NCI-H460 (cell line): ENCODE measurements at regions not wholly inside any gene's neighbourhood (a gene's known extent, or its start where the extent isn't known, plus 50 kb on each side); places are given as distances from the start of the nearest gene placed in this dataset.
"Not testable (repeated sequence)": the region's sequence is repeated elsewhere in the genome, so short reads cannot be mapped to it uniquely, and the experiment has no call there.

Experiments
- DNase-seq: peaks from one replicate; pipeline ENCODE4 v3.0.0-alpha.2; 2016; ENCODE audit warnings: low read depth; ENCODE audit errors: extremely low read depth

- no peak for DNase-seq
These were observed 614.0 kb upstream of the LCORL start for GRCh38 chr4:18635531-18635930.

GRCh38 chr4:18631586-18631985 is 610.0 kb upstream of the LCORL start:
- no peak for DNase-seq

DNA sequence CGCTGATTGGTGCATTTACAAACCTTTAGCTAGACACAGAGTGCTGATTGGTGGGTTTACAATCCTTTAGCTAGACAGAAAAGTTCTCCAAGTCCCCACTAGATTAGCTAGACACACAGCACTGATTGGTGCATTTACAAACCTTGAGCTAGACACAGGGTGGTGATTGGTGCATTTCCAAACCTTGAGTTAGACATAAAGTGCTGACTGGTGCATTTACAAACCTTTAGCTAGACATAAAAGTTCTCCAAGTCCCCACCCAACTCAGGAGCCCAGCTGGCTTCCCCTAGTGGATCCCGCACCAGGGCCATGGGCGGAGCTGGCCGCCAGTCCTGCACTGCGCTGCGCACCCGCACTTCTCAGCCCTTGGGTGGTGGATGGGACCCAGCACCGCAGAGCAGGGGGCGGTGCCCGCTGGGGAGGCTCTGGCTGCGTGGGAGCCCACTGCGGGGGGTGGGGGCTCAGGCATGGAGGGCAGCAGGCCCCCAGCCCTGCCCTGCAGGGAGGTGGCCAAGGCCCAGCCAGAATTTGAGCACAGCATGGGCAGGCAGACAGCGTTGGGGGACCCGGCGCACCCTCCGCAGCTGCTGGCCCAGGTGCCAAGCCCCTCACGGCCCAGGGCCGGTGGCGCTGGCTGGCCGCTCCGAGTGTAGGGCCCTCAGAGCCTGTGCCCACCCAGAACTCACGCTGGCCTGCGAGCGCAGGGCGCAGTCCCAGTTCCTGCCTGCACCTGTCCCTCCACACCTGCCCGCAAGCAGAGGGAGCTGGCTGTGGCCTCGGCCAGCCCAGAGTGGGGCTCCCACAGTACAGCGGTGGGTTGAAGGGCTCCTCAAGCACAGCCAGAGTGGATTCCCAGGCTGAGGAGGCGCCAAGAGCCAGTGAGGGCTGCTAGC is 608.9 kb upstream of the LCORL start:
- DNase-seq: no peak

- DNase-seq: no peak
These were observed 606.0 kb upstream of the LCORL start for GRCh38 chr4:18627447-18628005.

- DNase-seq: no peak
These were observed 605.4 kb upstream of the LCORL start for GRCh38 chr4:18626996-18627395.

DNA sequence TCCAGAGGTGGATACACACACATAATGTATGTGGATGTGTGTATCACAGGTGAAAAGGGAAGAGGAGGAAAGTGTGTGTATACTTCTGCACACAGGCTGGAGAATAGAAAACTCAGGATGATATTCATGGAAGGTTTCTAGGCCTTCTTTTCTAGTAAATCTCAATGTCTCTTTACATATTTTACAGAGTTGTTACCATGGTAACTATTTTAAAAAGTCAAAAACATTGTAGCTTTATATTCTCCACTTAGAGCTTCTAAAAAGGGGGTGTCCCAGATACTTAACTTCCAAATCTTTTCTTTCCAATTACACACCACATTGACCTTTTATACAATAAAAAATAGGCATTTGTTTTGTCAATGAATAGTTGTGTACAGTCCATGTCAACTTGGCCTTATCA is 604.8 kb upstream of the LCORL start:
- DNase-seq: no peak

DNA sequence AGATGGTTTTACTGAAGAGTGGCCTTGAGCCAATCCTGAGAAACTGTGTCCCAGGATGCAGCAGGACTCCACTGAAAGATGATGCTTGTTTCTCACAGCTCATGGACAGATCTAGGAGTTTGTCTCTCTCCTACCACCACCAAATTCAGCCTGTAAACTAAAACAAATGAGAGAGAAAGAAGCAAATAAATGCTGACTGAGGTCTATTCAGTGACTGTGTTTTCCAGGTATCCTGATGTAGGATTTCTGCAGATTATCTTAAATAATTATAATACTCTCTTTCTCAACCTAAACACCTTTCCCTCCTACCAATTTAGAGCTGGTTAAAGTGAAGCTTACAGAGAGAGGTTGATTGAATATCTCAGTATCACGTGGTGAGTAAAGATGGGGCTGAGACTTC is 599.6 kb upstream of the LCORL start:
- no peak for DNase-seq

GRCh38 chr4:18616720-18617119 is 595.2 kb upstream of the LCORL start:
- no peak for DNase-seq

DNA sequence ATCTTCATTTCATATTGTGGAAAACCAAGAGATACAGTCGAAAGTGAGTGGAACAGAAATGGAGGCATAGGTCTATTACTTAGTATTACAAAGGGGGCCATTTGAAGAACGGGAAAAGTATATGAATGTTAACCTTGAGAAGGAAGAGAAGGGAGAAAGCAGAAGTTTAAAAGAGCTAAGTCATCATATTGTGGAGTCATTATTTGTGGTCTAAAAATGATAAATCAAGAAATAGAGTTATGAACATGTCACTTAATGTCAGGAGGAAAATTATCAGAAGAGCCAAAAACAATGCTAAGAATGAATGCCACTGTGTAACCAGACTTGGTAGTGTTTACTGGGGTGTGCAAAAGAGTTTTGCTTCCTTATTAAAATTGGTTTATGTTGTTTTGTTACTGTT is 589.5 kb upstream of the LCORL start:
- no peak for DNase-seq

- no peak for DNase-seq
These were observed 587.5 kb upstream of the LCORL start for GRCh38 chr4:18608908-18609533.

DNA sequence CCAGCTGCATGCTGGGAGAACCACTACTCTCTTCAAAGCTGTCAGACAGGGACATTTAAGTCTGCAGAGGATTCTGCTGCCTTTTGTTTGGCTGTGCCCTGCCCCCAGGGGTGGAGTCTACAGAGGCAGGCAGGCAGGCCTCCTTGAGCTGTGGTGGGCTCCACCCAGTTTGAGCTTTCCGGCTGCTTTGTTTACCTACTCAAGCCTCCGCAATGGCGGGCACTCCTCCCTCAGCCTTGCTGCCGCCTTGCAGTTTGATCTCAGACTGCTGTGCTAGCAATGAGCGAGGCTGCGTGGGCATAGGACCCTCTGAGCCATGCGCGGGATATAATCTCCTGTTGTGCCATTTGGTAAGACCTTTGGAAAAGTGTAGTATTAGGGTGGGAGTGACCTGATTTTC is 581.1 kb upstream of the LCORL start:
- not testable (repeated sequence) for DNase-seq

GRCh38 chr4:18593297-18594002 is 571.9 kb upstream of the LCORL start:
- DNase-seq: peak; percentile 59

- no peak for DNase-seq
These were observed 561.3 kb upstream of the LCORL start for GRCh38 chr4:18582841-18583240.

DNA sequence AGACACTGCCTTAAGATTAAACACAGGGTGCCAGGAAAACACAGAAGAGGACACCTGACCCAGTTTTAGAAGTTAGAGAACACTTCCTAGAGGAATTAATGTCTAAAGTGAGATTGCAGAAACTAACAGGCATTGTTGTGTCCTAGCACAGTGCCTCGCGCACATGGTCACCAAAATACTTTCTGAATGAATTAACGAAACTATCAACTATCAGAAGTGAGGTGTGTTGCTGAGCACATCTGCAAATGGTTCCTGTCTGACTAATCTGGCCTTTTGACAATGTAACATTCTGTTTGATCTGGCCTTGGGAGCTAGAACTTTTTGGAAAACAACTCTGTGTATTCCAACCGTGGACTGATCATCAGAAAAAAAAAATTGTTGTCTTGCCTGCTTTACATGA is 556.8 kb upstream of the LCORL start:
- no peak for DNase-seq

- DNase-seq: no peak
These were observed 550.9 kb upstream of the LCORL start for GRCh38 chr4:18572481-18572880.

DNA sequence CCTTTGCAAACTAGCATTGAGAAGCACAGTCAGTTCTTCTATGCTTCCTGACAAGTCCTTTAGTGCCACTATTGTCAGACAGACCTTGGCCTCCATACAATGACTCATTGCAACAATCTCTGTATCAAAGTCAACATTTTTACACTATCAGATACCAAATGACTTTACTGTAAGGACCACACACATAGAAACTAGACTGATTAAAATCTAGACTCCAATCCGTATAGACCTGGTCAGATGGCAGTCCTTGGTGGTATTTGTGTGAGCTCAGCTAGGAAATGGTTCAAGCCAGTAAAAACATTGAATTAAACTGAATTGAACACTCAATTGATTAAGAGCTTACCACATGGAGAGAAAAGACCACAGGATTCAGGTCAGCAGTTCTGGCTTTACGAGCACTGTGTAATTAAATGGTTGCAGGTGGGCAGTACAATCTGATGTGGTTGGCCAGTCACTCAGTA is 549.8 kb upstream of the LCORL start:
- DNase-seq: no peak

- DNase-seq: no peak
These were observed 548.8 kb upstream of the LCORL start for GRCh38 chr4:18570370-18570769.

GRCh38 chr4:18568600-18568999 is 547.0 kb upstream of the LCORL start:
- DNase-seq: no peak

GRCh38 chr4:18566970-18567799 is 545.6 kb upstream of the LCORL start:
- DNase-seq: no peak

DNA sequence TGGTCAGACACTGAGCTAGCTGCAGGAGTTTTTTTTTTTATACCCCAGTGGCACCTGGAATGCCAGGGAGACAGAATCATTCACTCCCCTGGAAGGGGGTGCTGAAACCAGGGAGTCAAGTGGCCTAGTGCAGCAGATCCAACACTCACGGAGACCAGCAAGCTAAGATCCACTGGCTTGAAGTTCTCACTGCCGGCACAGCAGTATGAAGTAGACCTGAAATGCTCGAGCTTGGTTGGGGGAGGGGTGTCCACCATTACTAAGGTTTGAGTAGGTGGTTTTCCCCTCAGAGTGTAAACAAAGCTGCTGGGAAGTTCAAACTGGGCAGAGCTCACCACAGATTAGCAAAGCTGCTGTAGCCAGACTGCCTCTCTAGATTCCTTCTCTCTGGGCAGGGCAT is 537.9 kb upstream of the LCORL start:
- DNase-seq: no peak
